GM18502 (cell line): ENCODE measurements at regions not wholly inside any gene's neighbourhood (a gene's known extent, or its start where the extent isn't known, plus 50 kb on each side); places are given as distances from the start of the nearest gene placed in this dataset.
"Not testable (repeated sequence)": the region's sequence is repeated elsewhere in the genome, so short reads cannot be mapped to it uniquely, and the experiment has no call there.

Source experiments
- ATAC-seq: cut with Tn5 transposase; IDR thresholded peaks from one replicate; pipeline ENCODE4 v1.9.1; 2021; ENCODE audit warnings: mild to moderate bottlenecking; ENCODE audit not compliant: unreplicated experiment, poor library complexity

DNA sequence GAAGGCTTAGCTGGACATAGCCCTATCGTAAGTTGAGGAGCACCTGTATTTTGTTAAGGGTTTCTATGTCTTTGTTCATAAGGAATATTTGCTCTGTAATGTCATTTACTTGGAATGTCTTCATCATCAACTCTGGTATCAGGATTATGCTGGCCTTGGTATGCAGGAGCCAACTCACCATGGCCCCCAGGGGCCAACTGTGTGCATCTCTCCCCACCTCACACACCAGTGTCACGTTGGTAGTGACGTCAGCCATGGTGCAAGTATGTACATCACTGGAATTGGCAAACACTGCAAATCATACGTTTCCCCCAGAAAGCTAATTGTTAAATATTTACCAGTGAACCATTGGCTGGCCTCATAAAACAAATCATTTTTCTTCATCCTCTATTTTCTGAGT lies 70.8 kb downstream of the YTHDF1 start:
- ATAC-seq, result no peak

DNA sequence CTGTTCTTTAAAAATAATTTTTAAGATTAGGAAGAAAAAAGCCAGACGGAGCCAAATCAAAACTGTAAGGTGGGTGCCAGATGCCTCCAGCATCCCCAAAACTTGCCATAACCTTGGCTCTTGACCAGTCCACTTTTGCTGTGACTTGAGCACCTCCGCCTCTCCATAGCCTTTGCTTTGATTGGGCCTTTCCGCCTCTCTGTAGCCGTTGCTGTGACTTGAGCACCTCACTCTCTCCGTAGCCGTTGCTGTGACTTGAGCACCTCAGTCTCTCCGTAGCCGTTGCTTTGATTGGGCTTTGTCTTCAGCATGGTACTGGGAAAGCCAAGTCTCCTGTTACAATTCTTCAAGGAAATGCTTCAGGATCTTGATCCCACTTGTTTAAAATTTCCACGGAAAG lies 73.0 kb downstream of the YTHDF1 start:
- ATAC-seq, result no peak

DNA sequence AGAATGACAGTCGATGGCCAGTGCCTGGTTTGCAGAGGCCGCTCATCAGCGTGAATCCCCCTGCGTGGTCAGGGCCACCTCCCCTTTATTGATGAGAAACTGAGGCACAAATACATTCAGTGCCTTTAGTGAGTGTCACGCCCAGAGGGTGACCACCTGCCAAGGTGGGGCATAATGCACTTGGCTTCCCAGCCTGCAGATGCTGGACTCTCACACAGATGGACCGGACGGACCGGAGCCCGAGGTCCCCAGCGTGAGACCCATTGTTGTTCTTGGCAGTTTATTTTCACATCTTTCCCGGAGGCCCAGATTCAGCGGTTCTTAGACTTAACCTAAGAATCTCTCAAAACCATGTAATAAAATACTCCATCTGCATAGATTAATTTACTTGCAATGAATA lies 74.4 kb downstream of the YTHDF1 start:
- ATAC-seq, result no peak

DNA sequence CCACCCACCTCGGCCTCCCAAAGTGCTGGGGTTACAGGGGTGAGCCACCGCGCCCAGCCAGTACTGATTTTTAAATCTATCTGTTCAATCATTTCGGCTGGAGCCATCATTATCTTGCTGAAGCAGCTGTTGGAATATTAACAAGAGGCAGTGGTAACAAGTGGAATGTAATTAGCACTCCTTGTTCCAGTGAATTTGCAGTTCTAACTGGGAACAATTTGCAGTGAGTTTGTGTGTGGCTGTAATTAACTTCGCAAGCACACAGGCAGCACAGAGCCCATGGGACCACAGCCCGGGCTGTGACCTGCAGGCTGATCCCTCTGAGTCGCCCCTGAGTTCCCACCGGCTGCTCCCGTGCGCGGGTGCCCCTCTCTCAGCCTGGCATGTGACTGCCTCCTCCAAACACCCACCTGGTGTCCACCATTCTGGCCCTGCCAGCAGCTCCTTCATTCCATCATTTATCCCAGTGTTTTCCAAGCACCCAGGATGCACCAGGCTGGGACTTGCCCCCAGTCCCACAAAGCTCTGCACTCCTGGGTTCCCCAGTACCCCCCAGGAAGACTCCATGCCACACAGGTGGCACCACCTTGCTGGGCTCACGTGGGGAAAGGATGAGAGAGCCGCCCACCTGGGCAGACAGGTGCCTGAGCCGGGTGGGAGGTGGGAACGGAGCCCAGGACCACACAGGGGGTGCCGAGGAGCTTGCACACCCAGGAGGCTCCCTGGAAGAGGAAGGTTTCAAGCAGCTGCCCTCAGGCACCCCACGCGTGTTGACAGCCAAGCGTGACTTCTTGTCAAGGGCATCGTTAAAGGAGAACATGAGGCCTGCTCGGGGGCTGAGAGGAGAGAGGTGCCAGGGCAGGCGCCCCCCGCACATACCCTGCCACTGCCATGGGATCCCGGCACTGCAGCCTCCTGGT lies 75.2 kb downstream of the YTHDF1 start:
- no peak for ATAC-seq

DNA sequence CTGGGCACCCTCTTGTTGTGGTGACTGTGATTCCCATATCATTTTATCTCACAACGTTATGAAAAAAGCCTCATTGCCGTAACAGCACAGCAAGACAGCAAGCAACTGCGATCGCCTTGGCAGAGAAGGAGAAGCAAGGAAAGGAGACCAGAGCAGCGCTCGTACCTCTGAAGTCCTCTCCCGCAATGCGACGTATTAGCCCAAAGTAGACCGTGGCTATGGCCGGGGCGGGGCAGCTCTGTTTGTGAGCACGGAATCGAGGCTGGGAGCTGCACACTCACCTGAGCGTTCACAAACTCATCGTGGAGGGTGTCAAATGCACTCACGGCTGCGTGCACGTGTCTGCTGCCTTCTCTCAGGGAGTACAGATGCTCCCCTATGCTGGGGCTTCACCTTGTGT lies 76.1 kb downstream of the YTHDF1 start:
- ATAC-seq, result no peak

DNA sequence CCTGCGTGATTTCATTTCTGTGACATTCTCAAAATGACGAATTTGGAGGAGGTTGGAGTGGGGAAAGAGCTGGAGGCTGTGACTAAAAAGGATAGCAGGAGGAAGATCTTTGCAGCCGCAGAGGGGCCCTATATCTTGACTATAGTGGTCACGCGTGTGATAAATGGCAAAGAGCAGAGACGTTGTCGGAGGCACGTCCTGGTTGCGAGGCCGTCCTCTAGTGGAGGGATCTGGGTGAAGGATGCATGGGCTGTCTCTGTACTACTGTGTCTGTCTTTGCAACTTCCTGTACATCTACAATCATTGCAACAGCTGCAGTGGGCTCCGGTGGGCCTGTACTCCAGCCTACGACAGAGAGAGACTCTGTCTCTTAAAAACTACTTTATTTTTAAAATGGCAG lies 76.6 kb downstream of the YTHDF1 start:
- no peak for ATAC-seq

DNA sequence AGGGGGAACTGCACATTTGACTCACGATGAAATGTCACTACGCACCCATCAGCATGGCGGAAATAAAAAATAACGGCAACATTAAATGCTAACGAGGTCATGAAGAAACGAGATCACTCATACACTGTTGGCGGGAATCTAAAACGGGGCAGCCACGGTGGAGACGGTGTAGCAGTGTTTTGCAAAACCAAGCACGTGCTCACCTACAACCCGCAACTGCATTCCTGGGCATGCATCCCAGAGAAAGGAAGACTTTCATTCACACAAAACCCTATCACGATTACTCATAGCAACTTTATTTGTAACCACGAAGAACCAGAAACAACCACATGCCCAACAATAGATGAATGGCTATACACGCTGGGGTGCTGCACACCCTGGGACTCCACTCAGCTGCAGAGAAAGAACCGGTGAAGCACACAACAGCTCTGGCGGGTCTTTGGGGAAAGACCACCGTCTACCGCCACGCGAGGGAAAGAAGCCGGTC lies 77.0 kb downstream of the YTHDF1 start:
- ATAC-seq, result no peak

DNA sequence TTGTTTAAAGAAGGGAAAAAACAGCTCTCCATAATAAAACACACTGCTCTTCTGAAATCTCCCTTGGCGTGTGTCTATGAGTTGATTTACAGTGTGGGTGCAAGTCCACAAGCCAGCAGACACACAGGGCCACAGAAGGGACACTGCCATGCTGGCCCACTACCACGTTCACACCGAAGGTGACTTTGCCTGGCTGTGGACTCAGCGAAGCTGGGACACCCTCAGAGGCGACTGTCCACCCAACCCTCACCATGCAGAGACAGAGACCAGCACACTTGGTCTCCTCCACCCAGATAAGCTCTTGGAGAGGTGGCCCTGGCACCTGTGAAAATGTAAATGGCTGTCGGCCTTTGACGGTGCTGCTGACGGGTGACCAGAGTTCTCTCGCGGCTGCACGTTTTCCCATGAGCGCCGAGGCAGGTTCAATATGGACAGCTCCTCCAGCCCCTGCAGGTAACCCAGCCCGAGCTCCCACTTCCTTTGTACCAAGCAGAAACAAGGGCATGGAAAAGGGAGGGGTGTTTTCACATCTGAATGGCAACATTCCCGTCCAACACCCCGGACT lies 78.0 kb downstream of the YTHDF1 start:
- ATAC-seq, result no peak

DNA sequence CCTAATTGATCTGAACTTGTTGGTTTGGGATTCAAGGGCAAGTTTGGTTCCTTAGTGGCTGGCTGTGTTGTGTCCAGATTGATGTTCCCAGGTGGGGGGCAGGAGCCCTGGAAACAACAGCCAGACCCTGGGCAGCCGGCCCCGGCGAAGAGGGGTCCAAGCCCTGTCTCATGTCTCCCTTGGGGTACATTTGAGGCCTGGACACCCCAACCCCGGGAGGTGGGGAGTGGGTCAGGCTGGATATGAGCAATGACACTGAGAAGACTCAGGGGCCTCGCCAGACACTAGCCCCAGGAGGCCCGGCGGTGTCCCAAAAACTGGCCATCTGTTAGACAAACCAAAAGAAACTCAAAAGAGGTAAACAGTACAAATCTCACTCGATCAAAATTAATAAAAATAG lies 79.6 kb downstream of the YTHDF1 start:
- ATAC-seq, result no peak

DNA sequence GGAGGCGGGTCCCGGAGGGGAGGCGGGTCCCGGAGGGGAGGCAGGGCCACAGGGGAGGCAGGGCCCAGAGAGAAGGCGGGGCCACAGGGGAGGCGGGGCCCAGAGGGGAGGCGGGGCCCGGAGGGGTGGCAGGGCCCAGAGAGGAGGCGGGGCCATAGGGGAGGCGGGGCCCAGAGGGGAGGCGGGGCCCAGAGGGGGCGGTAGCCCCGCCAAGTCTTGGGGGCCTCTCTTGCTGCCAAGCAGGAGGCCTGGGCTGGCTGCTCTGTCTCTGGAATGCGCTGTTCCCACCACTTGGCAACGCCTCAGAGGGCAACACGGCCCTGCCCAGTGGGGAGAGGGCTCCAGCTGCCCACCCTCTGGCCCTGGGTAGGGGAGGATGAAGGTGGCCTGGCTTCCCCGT lies 80.5 kb downstream of the YTHDF1 start:
- ATAC-seq, result no peak

DNA sequence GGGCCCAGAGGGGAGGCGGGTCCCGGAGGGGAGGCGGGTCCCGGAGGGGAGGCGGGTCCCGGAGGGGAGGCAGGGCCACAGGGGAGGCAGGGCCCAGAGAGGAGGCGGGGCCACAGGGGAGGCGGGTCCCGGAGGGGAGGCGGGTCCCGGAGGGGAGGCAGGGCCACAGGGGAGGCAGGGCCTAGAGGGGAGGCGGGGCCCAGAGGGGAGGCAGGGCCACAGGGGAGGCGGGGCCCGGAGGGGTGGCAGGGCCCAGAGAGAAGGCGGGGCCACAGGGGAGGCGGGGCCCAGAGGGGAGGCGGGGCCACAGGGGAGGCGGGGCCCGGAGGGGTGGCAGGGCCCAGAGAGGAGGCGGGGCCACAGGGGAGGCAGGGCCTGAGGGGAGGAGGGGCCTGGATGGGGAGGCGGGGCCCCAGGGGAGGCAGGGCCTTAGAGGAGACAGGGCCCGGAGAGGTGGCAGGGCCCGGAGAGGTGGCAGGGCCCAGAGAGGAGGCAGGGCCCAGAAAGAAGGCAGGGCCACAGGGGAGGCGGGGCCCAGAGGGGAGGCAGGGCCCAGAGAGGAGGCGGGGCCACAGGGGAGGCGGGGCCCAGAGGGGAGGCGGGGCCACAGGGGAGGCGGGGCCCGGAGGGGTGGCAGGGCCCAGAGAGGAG lies 81.1 kb downstream of the YTHDF1 start:
- ATAC-seq, result not testable (repeated sequence)

DNA sequence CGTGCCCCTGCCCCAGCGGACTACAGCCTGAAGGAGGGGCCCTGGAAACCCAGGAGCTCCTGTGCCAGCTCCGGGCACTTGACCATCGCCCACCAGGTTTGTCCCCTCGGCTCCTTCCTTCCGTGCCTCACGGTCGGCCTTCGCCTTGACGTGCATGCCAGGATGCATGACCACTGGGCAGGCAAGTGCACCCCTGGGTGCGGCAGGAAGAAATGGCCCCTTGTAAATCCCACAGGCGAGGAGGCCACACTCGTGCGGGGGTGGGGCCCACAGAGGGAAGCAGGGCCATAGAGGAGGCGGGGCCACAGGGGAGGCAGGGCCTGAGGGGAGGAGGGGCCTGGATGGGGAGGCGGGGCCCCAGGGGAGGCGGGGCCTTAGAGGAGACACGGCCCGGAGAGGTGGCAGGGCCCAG lies 81.7 kb downstream of the YTHDF1 start:
- no peak for ATAC-seq

DNA sequence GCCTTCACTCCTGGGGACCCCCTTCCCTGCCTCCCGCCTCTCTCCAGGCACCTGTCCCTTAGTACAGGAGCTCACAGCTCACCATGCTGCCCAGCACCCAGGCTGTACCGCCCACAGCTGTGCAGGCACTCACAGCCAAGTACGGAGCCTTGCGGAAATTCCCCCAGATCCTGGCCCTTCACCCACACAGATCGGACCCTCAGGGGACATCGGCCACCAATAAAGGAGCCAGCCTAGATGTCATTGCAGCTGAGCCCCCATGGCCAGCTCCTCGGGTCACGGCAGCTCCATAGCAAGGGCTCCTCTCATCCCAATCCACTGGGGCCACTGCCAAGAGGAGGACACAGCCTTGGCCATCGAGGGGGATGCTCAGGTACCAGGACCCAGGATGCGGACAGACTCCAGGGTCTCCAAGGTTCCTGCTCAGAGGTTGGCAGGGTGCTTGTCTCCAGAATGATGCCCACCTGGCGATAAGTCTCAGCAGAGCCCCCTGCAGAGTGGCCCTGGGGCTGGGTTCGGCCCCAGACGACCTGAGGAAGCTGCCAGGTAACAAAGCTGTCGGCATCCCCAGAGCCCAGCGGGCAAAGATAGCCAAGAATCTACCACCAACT lies 82.3 kb downstream of the YTHDF1 start:
- ATAC-seq, result no peak

DNA sequence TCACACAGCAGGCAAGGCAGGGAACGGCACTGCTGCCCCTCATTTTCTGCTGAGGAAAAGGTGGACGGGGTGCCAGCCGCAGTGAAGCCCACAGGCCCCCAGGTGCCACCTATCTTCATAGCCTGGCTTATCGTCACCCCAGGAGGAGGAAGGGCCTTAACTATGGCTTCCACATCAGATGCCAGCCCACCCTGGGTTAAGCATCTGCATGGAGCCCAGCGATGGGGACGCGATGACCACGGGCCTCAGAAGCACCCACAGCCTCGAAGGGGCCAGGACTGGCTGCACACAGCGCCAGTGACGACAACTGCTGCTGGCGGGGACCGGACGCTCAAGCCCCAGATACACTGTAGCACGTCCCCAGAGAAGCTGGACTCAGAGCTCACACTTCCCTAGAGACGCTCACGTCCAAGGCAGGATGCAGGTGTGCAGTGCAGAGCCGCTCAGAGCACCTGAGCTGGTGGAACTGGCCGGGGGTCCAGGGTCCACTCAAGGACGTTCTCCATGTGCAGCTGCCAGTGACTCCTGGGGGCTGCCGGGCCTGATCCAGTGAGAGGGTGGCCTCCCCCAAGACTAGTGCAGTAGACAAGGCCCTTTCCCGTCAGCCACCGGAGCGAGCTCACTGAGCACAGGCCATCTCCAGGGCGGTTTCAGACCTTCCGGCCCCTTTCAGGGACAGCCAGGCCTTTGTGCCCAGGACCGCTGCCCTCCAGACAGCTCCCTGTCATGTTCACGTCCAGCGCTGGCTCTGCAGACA lies 83.0 kb downstream of the YTHDF1 start:
- ATAC-seq, result no peak

DNA sequence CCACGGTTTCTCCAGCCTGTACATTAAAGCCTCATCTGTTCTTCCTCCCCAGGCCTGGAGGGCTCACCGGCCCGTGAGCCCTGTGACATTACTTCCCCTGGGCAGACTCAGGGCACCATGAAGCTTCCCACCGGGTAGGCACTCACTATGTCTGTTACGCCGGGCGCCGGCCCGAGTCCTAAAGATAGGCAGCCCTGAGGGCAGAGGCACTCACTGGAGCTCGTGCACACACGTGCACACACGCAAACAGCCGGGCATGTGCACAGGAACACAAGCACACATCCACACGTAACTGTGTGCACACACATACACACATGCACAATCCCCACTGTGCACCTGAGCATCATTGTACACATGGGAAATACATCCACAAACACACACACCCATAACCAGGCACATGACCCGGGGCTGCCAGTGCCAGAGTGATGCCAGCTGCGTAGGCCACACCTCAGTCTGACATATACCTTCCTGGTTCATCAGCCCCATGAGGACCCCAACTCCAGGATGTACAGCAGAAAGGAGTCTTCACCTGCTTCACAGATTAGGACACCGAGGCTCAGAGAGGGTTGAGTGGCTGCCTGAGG lies 83.7 kb downstream of the YTHDF1 start:
- ATAC-seq, result no peak

DNA sequence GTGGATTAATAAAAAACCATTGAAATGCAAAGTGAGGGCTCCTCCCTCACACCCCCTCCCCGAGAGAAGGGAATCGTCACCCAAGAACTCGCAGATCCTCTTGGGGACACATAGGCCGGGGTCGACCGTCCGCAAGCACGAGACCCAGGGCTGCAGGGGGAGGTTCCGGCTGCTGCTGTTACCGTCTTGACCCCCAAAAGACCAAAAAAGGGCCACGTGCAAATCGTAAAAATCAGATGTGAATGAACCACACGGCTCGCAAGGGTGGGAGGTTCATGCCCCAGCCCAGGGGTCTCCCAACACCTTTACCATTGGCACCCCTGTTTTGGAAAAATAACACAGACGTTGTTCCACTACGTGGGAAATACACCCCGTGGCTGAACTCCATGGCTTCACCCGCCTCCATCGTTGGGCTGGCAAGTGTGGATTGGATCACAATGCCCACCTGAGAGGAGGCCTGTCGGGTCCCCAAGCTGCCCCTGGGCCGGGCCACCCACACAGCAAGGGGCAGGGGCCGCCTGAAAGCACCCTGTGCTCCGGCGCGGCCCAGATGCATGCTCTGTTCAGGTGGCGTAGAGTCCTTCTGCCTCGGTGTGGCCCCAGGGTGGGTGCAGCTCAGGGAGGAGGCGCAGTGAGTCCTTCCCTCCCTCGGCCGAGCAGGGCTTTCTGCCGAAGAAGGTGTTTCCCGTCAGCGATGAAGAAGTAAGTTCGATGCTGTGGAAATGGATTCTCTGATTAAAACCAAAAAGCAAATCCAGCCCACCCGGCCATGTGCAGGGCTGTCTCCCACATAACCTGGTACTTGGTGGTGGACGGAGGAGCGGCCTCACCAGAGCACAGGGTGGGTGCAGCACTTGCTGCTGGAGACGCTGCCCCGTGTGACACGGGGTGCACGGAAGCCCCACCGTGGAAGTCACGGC lies 85.0 kb downstream of the YTHDF1 start:
- no peak for ATAC-seq

DNA sequence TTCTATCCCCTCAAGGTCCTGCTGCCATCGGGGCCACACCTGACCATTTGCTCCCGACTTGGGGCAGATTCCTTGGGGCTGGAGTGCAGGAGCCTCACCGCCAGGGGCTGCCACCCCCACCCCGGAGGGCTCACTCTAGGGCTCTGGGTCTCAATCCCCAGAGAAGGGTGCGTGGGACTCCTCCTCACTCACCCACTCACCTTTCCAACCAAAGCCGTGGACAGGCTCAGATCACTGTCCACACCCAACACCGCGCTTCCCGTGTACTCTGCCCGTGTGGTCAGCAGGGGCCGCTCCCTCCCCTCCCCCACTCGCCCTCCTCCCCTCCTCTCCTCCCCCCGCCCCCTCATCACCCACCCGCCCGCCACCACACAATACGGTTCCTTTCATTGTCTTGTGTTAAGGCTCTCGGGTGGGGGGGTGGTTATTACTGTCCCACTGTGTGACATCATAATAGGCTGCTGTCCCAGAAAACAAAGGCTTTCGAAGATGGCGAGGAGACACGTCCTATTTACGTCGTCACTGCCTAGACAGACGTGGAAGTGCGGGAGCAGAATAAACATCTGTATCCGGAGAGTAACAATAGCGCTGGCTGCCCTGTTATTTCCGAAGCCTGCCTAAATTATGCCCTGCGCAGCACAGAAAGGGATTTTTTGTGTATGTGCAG lies 85.8 kb downstream of the YTHDF1 start:
- ATAC-seq, result no peak

DNA sequence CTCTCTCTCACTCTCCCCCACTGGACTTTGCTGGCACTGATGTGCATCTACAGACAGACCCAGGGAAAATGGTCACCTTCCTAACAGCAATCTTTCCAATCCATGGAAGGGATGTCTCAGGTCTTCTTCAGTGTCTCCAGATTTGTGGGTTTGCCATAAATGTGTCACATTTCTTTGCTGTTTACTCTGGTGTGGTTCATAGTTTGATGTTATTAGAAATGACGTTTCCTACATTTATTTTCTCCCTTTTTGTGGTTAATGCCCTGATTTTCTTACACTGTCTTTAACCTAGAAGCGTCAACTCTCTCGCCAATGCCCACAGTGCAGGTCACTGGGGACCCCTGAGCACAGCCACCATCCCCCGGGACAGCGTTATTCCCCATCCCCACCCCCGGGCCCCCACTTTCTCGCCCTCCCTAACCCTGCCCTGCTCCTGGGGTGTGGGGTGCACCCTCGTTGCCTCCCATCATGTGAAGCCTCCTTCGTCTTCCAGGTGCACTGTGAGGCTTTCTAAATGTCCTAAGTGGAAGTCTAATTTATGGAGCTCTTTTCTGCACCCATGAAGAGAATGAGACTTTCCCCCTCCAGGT lies 86.5 kb downstream of the YTHDF1 start:
- no peak for ATAC-seq
